Glutamatergic neuron (in vitro differentiated cells): ENCODE measurements at regions not wholly inside any gene's neighbourhood (a gene's known extent, or its start where the extent isn't known, plus 50 kb on each side); places are given as distances from the start of the nearest gene placed in this dataset.

Experiments used
- DNase-seq: peaks from one replicate; pipeline ENCODE4 v3.0.0; 2022
- H3K27ac Mint-ChIP-seq: one replicate; pipeline ENCODE4 v1.8.0; 2020; ENCODE audit warnings: mild to moderate bottlenecking, mixed read lengths, inconsistent platforms; ENCODE audit not compliant: unreplicated experiment
- H3K27me3 Mint-ChIP-seq: one replicate; pipeline ENCODE4 v1.8.0; 2020; ENCODE audit warnings: mild to moderate bottlenecking, moderate library complexity, mixed read lengths, inconsistent platforms; ENCODE audit not compliant: unreplicated experiment
- H3K36me3 Mint-ChIP-seq: one replicate; pipeline ENCODE4 v1.8.0; 2020; ENCODE audit warnings: mild to moderate bottlenecking, mixed read lengths, inconsistent platforms; ENCODE audit not compliant: unreplicated experiment
- H3K4me1 Mint-ChIP-seq: one replicate; pipeline ENCODE4 v1.8.0; 2020; ENCODE audit warnings: mild to moderate bottlenecking, low read depth, mixed read lengths, inconsistent platforms; ENCODE audit not compliant: unreplicated experiment
- H3K4me3 Mint-ChIP-seq: one replicate; pipeline ENCODE4 v1.8.0; 2020; ENCODE audit warnings: mild to moderate bottlenecking, mixed read lengths, inconsistent platforms; ENCODE audit not compliant: unreplicated experiment
- H3K9me3 Mint-ChIP-seq: one replicate; pipeline ENCODE4 v1.8.0; 2020; ENCODE audit warnings: mild to moderate bottlenecking, moderate library complexity, mixed read lengths, inconsistent platforms; ENCODE audit not compliant: unreplicated experiment
- CTCF ChIP-seq: fragments of 200-600 bp; sonication (generic); IDR thresholded peaks from one replicate; pipeline ENCODE4 v1.5.0; 2021; ENCODE audit not compliant: partially characterized antibody, unreplicated experiment

GRCh38 chr18:56096861-56097260 is 508.9 kb upstream of the TCF4 start:
- Mint-ChIP-seq H3K27ac (no peak overlapping the region), H3K4me3 (no peak overlapping the region), H3K27me3 (no peaks in the 10 kb centered on the region), H3K36me3 (no peaks in the 10 kb centered on the region), H3K9me3 (no peaks in the 10 kb centered on the region), H3K4me1 (peaks cover 3% of the 10 kb centered on the region)
- no peak for DNase-seq
- TF ChIP-seq CTCF = no peak

- Mint-ChIP-seq H3K36me3 (no peaks in the 10 kb centered on the region), H3K9me3 (no peaks in the 10 kb centered on the region), H3K4me1 (no peaks in the 10 kb centered on the region), H3K27me3 (no peaks in the 10 kb centered on the region), H3K27ac (no peak overlapping the region), H3K4me3 (no peak overlapping the region)
- DNase-seq = no peak
- TF ChIP-seq CTCF = no peak
Observed at GRCh38 chr18:56089612-56090258, 501.7 kb upstream of the TCF4 start.

- peaks cover 2% of the 10 kb centered on the region for H3K27me3 Mint-ChIP-seq
- no peak for DNase-seq
- H3K9me3 Mint-ChIP-seq = no peaks in the 10 kb centered on the region
- no peak for TF ChIP-seq CTCF
- H3K36me3 Mint-ChIP-seq = no peaks in the 10 kb centered on the region
- peaks cover 19% of the 10 kb centered on the region for H3K4me1 Mint-ChIP-seq
- no peak overlapping the region for H3K27ac Mint-ChIP-seq
- H3K4me3 Mint-ChIP-seq = no peak overlapping the region
Observed at GRCh38 chr18:56086786-56087185, 498.8 kb upstream of the TCF4 start.

- H3K9me3 Mint-ChIP-seq = no peaks in the 10 kb centered on the region
- DNase-seq = no peak
- H3K27me3 Mint-ChIP-seq = peaks cover 2% of the 10 kb centered on the region
- H3K27ac Mint-ChIP-seq = no peak overlapping the region
- TF ChIP-seq CTCF = no peak
- no peak overlapping the region for H3K4me3 Mint-ChIP-seq
- H3K36me3 Mint-ChIP-seq = no peaks in the 10 kb centered on the region
- peaks cover 19% of the 10 kb centered on the region for H3K4me1 Mint-ChIP-seq
Observed at GRCh38 chr18:56086176-56086575, 498.2 kb upstream of the TCF4 start.

GRCh38 chr18:56085551-56085950 is 497.6 kb upstream of the TCF4 start:
- peaks cover 2% of the 10 kb centered on the region for H3K27me3 Mint-ChIP-seq
- H3K36me3 Mint-ChIP-seq = no peaks in the 10 kb centered on the region
- no peak for DNase-seq
- H3K4me1 Mint-ChIP-seq = peaks cover 19% of the 10 kb centered on the region
- H3K27ac Mint-ChIP-seq = no peak overlapping the region
- H3K4me3 Mint-ChIP-seq = no peak overlapping the region
- no peaks in the 10 kb centered on the region for H3K9me3 Mint-ChIP-seq
- TF ChIP-seq CTCF = no peak
